Mesendoderm (in vitro differentiated cells): ENCODE measurements at regions not wholly inside any gene's neighbourhood (a gene's known extent, or its start where the extent isn't known, plus 50 kb on each side); places are given as distances from the start of the nearest gene placed in this dataset.

Experiments used
- DNase-seq: peaks from one replicate; pipeline ENCODE4 v3.0.0; 2013
- H2AK5ac ChIP-seq: 2 replicates; pipeline ENCODE4 v1.6.1; 2013; ENCODE audit warnings: low read length, inconsistent platforms
- H2BK120ac ChIP-seq: 2 replicates; pipeline ENCODE4 v1.6.1; 2013; ENCODE audit warnings: low read depth, mild to moderate bottlenecking, low read length, moderate library complexity, mixed read lengths
- H2BK15ac ChIP-seq: replicated peaks from 2 replicates; pipeline ENCODE4 v1.6.1; 2013; ENCODE audit warnings: low read depth, mild to moderate bottlenecking, moderate library complexity
- H2BK5ac ChIP-seq: 2 replicates; pipeline ENCODE4 v1.6.1; 2013; ENCODE audit warnings: low read length, inconsistent platforms
- H3K18ac ChIP-seq: 2 replicates; pipeline ENCODE4 v1.6.1; 2013; ENCODE audit warnings: mild to moderate bottlenecking, low read length, mixed read lengths
- H3K23ac ChIP-seq: one replicate; pipeline ENCODE4 v1.6.1; 2013; ENCODE audit warnings: low read length
- H3K27ac ChIP-seq: 2 replicates; pipeline ENCODE4 v1.5.1; 2013; ENCODE audit warnings: low read depth, mild to moderate bottlenecking, inconsistent platforms, low read length, moderate library complexity
- H3K27me3 ChIP-seq: 2 replicates; pipeline ENCODE4 v1.6.1; 2013; ENCODE audit warnings: low read length, control low read depth, mild to moderate bottlenecking, inconsistent platforms; ENCODE audit not compliant: insufficient read depth, poor library complexity
- H3K36me3 ChIP-seq: 2 replicates; pipeline ENCODE4 v1.6.1; 2013; ENCODE audit warnings: low read length, inconsistent platforms; ENCODE audit not compliant: control insufficient read depth, insufficient read depth
- H3K4ac ChIP-seq: one replicate; pipeline ENCODE4 v1.6.1; 2013; ENCODE audit warnings: low read depth, mild to moderate bottlenecking, low read length, moderate library complexity
- H3K4me1 ChIP-seq: 2 replicates; pipeline ENCODE4 v1.6.1; 2013; ENCODE audit warnings: low read depth, low read length, inconsistent platforms; ENCODE audit not compliant: control insufficient read depth
- H3K4me2 ChIP-seq: 2 replicates; pipeline ENCODE4 v1.6.1; 2013; ENCODE audit warnings: low read length
- H3K4me3 ChIP-seq: 2 replicates; pipeline ENCODE4 v1.5.1; 2013; ENCODE audit warnings: mild to moderate bottlenecking, low read length
- H3K56ac ChIP-seq: one replicate; pipeline ENCODE4 v1.6.1; 2013; ENCODE audit warnings: low read length
- H3K79me1 ChIP-seq: 2 replicates; pipeline ENCODE4 v1.6.1; 2013; ENCODE audit warnings: low read length, inconsistent platforms
- H3K79me2 ChIP-seq: 2 replicates; pipeline ENCODE4 v1.6.1; 2013; ENCODE audit warnings: mild to moderate bottlenecking, low read length; ENCODE audit not compliant: control insufficient read depth, insufficient read depth
- H3K9ac ChIP-seq: 2 replicates; pipeline ENCODE4 v1.6.1; 2013; ENCODE audit warnings: low read length, inconsistent platforms
- H4K5ac ChIP-seq: one replicate; pipeline ENCODE4 v1.6.1; 2013; ENCODE audit warnings: low read length
- H4K8ac ChIP-seq: one replicate; pipeline ENCODE4 v1.6.1; 2013; ENCODE audit warnings: low read depth, mild to moderate bottlenecking, control low read depth, low read length, moderate library complexity
- WGBS: extraction: QIAGEN DNeasy Blood & Tissue Kit; methylation state at CpG from one replicate; pipeline ENCODE4 v1.1.7; 2013; ENCODE audit warnings: low lambda C conversion rate, missing lambda C conversion rate; ENCODE audit not compliant: insufficient coverage; ENCODE audit errors: extremely low coverage; 5-methylcytosine and 5-hydroxymethylcytosine counted together

GRCh38 chr2:144211065-144211464, 308.9 kb downstream of the ZEB2 start:
- Histone ChIP-seq H3K23ac (no peak overlapping the region), H2BK5ac (no peak overlapping the region), H3K56ac (no peak overlapping the region), H3K4me1 (no peaks in the 10 kb centered on the region), H3K4me3 (no peak overlapping the region), H3K9ac (no peak overlapping the region), H4K5ac (no peak overlapping the region), H3K79me2 (no peaks in the 10 kb centered on the region), H3K27me3 (no peaks in the 10 kb centered on the region), H3K18ac (no peak overlapping the region), H4K8ac (no peak overlapping the region), H2AK5ac (no peak overlapping the region), H3K4ac (no peak overlapping the region), H3K4me2 (no peak overlapping the region), H2BK15ac (no peak overlapping the region), H3K27ac (no peak overlapping the region), H3K36me3 (no peaks in the 10 kb centered on the region), H2BK120ac (no peak overlapping the region), H3K79me1 (no peaks in the 10 kb centered on the region)
- no CpG with 5 or more reads among the region's 4 CpGs for WGBS
- no peak for DNase-seq

- H3K4me2 ChIP-seq: no peak overlapping the region
- H4K5ac ChIP-seq: no peak overlapping the region
- no peak overlapping the region for H2BK5ac ChIP-seq
- H3K79me2 ChIP-seq: no peaks in the 10 kb centered on the region
- H3K4me3 ChIP-seq: no peak overlapping the region
- no peak overlapping the region for H3K23ac ChIP-seq
- H3K18ac ChIP-seq: no peak overlapping the region
- H3K9ac ChIP-seq: no peak overlapping the region
- H3K27ac ChIP-seq: no peak overlapping the region
- no peak overlapping the region for H4K8ac ChIP-seq
- DNase-seq: no peak
- no peak overlapping the region for H3K56ac ChIP-seq
- no peaks in the 10 kb centered on the region for H3K36me3 ChIP-seq
- no peaks in the 10 kb centered on the region for H3K4me1 ChIP-seq
- no peak overlapping the region for H2BK15ac ChIP-seq
- H2BK120ac ChIP-seq: no peak overlapping the region
- H3K27me3 ChIP-seq: no peaks in the 10 kb centered on the region
- WGBS: no CpG with 5 or more reads among the region's 2 CpGs
- H3K4ac ChIP-seq: no peak overlapping the region
- H3K79me1 ChIP-seq: no peaks in the 10 kb centered on the region
- no peak overlapping the region for H2AK5ac ChIP-seq
Measured at GRCh38 chr2:144210076-144210475, 309.8 kb downstream of the ZEB2 start.

GRCh38 chr2:144208924-144209323, 311.0 kb downstream of the ZEB2 start:
- Histone ChIP-seq H3K36me3 (no peaks in the 10 kb centered on the region), H3K4me1 (no peaks in the 10 kb centered on the region), H3K4ac (no peak overlapping the region), H3K79me1 (no peaks in the 10 kb centered on the region), H2BK5ac (no peak overlapping the region), H3K56ac (no peak overlapping the region), H2BK120ac (no peak overlapping the region), H4K8ac (no peak overlapping the region), H4K5ac (no peak overlapping the region), H3K27me3 (no peaks in the 10 kb centered on the region), H3K27ac (no peak overlapping the region), H2AK5ac (no peak overlapping the region), H2BK15ac (no peak overlapping the region), H3K23ac (no peak overlapping the region), H3K79me2 (no peaks in the 10 kb centered on the region), H3K9ac (no peak overlapping the region), H3K4me3 (no peak overlapping the region), H3K4me2 (no peak overlapping the region), H3K18ac (no peak overlapping the region)
- DNase-seq: no peak
- WGBS: no CpG with 5 or more reads among the region's 2 CpGs

- H2AK5ac ChIP-seq: no peak overlapping the region
- H3K4me1 ChIP-seq: no peaks in the 10 kb centered on the region
- no CpG with 5 or more reads among the region's 2 CpGs for WGBS
Measured at GRCh38 chr2:144206019-144206418, 313.9 kb downstream of the ZEB2 start.

GRCh38 chr2:144201868-144202468, 318.0 kb downstream of the ZEB2 start:
- H3K4me1 ChIP-seq: peaks cover 2% of the 10 kb centered on the region
- H4K8ac ChIP-seq: no peak overlapping the region
- no peak overlapping the region for H3K4ac ChIP-seq
- no CpG with 5 or more reads among the region's 1 CpG for WGBS
- H2AK5ac ChIP-seq: no peak overlapping the region
- no peak overlapping the region for H3K56ac ChIP-seq
- no peaks in the 10 kb centered on the region for H3K36me3 ChIP-seq
- no peak overlapping the region for H3K27ac ChIP-seq
- H3K23ac ChIP-seq: no peak overlapping the region
- no peak overlapping the region for H2BK5ac ChIP-seq
- H3K4me3 ChIP-seq: no peak overlapping the region
- no peak overlapping the region for H4K5ac ChIP-seq
- H3K27me3 ChIP-seq: no peaks in the 10 kb centered on the region
- H2BK15ac ChIP-seq: no peak overlapping the region
- no peaks in the 10 kb centered on the region for H3K79me2 ChIP-seq
- no peak overlapping the region for H3K9ac ChIP-seq
- DNase-seq: no peak
- no peaks in the 10 kb centered on the region for H3K79me1 ChIP-seq
- H3K4me2 ChIP-seq: no peak overlapping the region
- no peak overlapping the region for H3K18ac ChIP-seq
- no peak overlapping the region for H2BK120ac ChIP-seq

More at GRCh38 chr2:144206019-144206418, 313.9 kb downstream of the ZEB2 start:
- Histone ChIP-seq H3K4me3 (no peak overlapping the region), H3K56ac (no peak overlapping the region), H3K4ac (no peak overlapping the region), H4K5ac (no peak overlapping the region), H3K27me3 (no peaks in the 10 kb centered on the region), H3K4me2 (no peak overlapping the region), H3K23ac (no peak overlapping the region), H2BK15ac (no peak overlapping the region), H3K36me3 (no peaks in the 10 kb centered on the region), H3K79me2 (no peaks in the 10 kb centered on the region), H3K18ac (no peak overlapping the region), H2BK5ac (no peak overlapping the region), H4K8ac (no peak overlapping the region), H3K79me1 (no peaks in the 10 kb centered on the region), H3K9ac (no peak overlapping the region), H2BK120ac (no peak overlapping the region), H3K27ac (no peak overlapping the region)
- no peak for DNase-seq

GRCh38 chr2:144201126-144201525, 318.8 kb downstream of the ZEB2 start:
- Histone ChIP-seq H4K8ac (no peak overlapping the region), H3K4me1 (peaks cover 2% of the 10 kb centered on the region), H3K4ac (no peak overlapping the region), H2BK15ac (no peak overlapping the region), H3K4me2 (no peak overlapping the region), H4K5ac (no peak overlapping the region), H2BK5ac (no peak overlapping the region), H3K36me3 (no peaks in the 10 kb centered on the region), H2BK120ac (no peak overlapping the region), H3K79me2 (no peaks in the 10 kb centered on the region), H3K27me3 (no peaks in the 10 kb centered on the region), H3K9ac (no peak overlapping the region), H2AK5ac (no peak overlapping the region), H3K23ac (no peak overlapping the region), H3K79me1 (no peaks in the 10 kb centered on the region), H3K18ac (no peak overlapping the region), H3K27ac (no peak overlapping the region), H3K4me3 (no peak overlapping the region), H3K56ac (no peak overlapping the region)
- no peak for DNase-seq
- no CpG with 5 or more reads among the region's 6 CpGs for WGBS
